ENCODE measurements at regions not wholly inside any gene's neighbourhood (a gene's known extent, or its start where the extent isn't known, plus 50 kb on each side); places are given as distances from the start of the nearest gene placed in this dataset.
A peak's percentile ranks its signal among the peaks of the same experiment; 100 is the strongest.

DNA sequence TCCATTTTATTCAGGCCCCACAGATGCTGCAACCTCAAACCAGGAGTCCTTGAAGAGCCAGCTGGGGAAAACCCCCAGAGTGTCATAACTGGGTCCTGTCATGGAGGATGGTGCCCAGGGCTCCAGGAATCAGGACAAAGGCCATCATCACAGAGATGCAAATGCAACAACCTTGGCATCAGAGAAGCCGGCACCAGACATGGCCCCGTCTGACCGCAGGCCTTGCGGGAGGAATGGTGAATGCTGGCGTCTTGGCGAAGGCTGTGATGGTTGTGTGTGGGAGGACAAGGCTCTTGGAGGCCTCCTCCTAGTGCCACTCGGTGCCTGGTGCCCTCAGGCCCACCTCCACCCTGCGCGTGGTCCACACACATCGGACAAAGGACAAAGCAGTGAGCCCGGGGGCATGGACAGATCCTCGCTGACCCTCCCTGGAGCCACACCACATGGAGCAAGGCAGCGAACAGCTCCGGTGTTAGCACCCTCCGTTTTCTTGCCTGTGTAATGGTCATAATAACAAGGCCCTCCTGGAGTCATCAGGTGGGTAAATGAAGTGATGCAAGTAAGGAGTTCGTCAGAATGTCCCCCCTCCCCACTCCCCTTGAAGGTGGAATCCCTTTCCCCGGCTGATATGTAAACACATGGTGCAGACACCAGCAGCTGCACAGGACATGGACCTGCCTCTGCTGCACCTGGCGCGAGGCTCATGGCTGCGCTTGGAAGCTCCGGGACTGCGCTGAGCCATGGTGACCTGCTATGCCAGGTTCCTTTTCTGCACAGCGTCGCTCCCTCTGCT lies 380.7 kb downstream of the IRX2 start:
- Histone ChIP-seq H3K4me1 (no peaks in the 10 kb centered on the region), H3K27ac (no peak overlapping the region), H3K27me3 (ENCODE audit: low read depth) (no peaks in the 10 kb centered on the region), H3K4me3 (no peak overlapping the region), H3K36me3 (no peaks in the 10 kb centered on the region), H3K9me3 (peaks cover 1% of the 10 kb centered on the region)
- ATAC-seq (no peak), DNase-seq (no peak)
- intact Hi-C loops (cut with DNase I): no loop called here
- no peak for TF ChIP-seq CTCF (IDR thresholded peaks at IDR 0.05)

DNA sequence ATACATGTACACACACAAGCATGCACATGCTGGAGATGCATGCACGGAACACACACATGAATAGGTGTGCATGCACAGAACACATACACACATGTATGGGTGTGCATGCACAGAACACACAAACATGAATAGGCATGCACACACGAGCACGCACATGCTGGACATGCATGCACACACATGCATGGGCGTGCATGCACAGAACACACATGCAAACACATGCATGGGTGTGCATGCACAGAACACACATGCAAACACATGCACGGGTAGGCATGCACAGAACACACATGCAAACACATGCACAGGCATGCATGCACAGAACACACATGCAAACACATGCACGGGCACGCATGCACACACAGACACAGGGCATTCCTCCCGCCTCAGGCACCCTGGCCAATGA lies 382.3 kb downstream of the IRX2 start:
- Histone ChIP-seq H3K27me3 (ENCODE audit: low read depth) (no peaks in the 10 kb centered on the region), H3K36me3 (no peaks in the 10 kb centered on the region), H3K4me1 (no peaks in the 10 kb centered on the region), H3K27ac (no peak overlapping the region), H3K9me3 (peaks cover 2% of the 10 kb centered on the region), H3K4me3 (no peak overlapping the region)
- no peak for TF ChIP-seq CTCF (IDR thresholded peaks at IDR 0.05)
- no peak for DNase-seq
- intact Hi-C loops (cut with DNase I): no loop called here
- ATAC-seq: no peak

- intact Hi-C loops (cut with DNase I): no loop called here
- Histone ChIP-seq H3K27me3 (ENCODE audit: low read depth) (no peaks in the 10 kb centered on the region), H3K4me3 (no peak overlapping the region), H3K27ac (no peak overlapping the region), H3K36me3 (no peaks in the 10 kb centered on the region), H3K9me3 (peaks cover 2% of the 10 kb centered on the region), H3K4me1 (no peaks in the 10 kb centered on the region)
- no peak for DNase-seq
- no peak for TF ChIP-seq CTCF (IDR thresholded peaks at IDR 0.05)
- no peak for ATAC-seq
These were observed 384.7 kb downstream of the IRX2 start for GRCh38 chr5:2366816-2367215.

DNA sequence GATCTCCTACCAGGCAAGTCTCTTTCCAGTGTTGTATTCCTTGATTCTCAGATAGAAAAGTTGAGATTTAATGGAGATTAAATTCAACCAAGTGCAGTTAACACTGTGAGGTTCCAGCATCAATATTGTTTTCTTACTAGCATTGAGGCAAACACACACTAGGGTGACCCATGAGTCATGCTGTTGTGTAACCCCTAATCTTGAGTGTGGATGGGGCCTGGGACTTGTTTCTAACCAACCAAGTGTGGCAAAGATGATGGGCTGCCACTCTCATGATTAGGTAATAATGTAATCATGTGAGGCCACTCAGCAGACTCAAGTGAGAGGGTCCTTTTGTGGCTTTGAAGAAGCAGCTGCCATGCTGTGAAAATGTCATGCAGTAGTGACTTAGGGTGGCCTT lies 394.2 kb downstream of the IRX2 start:
- H3K4me3 ChIP-seq: no peak overlapping the region
- intact Hi-C loops (cut with DNase I): no loop called here
- H3K4me1 ChIP-seq: peaks cover 4% of the 10 kb centered on the region
- H3K27me3 ChIP-seq (ENCODE audit: low read depth): no peaks in the 10 kb centered on the region
- TF ChIP-seq CTCF (IDR thresholded peaks at IDR 0.05): no peak
- H3K27ac ChIP-seq: no peak overlapping the region
- DNase-seq: no peak
- ATAC-seq: peak; percentile 51 to 58
- no peaks in the 10 kb centered on the region for H3K9me3 ChIP-seq
- H3K36me3 ChIP-seq: no peaks in the 10 kb centered on the region

DNA sequence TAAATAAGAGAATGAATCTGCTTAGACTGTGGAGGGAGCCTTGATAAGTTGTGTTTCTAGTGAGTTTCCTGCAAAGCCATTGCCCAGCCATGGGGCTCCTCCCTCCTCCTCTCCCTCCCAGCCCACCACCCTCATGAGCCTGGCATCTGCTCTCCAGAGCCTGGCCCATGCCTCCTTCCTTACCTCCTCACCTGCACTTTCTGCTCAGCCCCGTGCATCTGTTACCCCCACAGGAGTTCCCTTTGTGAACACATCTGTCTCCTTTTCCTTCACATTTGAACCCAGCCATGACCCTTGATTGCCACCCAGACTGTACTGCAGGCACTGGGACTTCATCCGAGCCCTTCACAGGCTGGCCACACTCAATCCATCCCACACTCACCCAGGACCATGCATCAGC lies 395.6 kb downstream of the IRX2 start:
- no peak for DNase-seq
- intact Hi-C loops (cut with DNase I): no loop called here
- no peak for TF ChIP-seq CTCF (IDR thresholded peaks at IDR 0.05)
- Histone ChIP-seq H3K27ac (no peak overlapping the region), H3K4me1 (peaks cover 4% of the 10 kb centered on the region), H3K27me3 (ENCODE audit: low read depth) (no peaks in the 10 kb centered on the region), H3K36me3 (no peaks in the 10 kb centered on the region), H3K4me3 (no peak overlapping the region), H3K9me3 (no peaks in the 10 kb centered on the region)
- ATAC-seq: no peak

All from lower lobe of right lung (tissue), 2 donors.